ENCODE measurements at regions not wholly inside any gene's neighbourhood (a gene's known extent, or its start where the extent isn't known, plus 50 kb on each side); places are given as distances from the start of the nearest gene placed in this dataset.
"Not testable (repeated sequence)": the region's sequence is repeated elsewhere in the genome, so short reads cannot be mapped to it uniquely, and the experiment has no call there.

GRCh38 chr16:87196661-87197060 lies 120.5 kb downstream of the C16orf95 start:
- no peak for DNase-seq

GRCh38 chr16:87198328-87198832 lies 118.8 kb downstream of the C16orf95 start:
- DNase-seq, result no peak

- DNase-seq, result no peak
These were observed 118.3 kb downstream of the C16orf95 start for GRCh38 chr16:87198881-87199280.

- no peak for DNase-seq
These were observed 117.8 kb downstream of the C16orf95 start for GRCh38 chr16:87199379-87199778.

GRCh38 chr16:87199901-87200300 lies 117.3 kb downstream of the C16orf95 start:
- DNase-seq, result no peak

- no peak for DNase-seq
These were observed 116.6 kb downstream of the C16orf95 start for GRCh38 chr16:87200637-87201036.

GRCh38 chr16:87201052-87201451 lies 116.1 kb downstream of the C16orf95 start:
- DNase-seq, result no peak

- no peak for DNase-seq
These were observed 115.4 kb downstream of the C16orf95 start for GRCh38 chr16:87201790-87202189.

GRCh38 chr16:87202346-87202745 lies 114.8 kb downstream of the C16orf95 start:
- no peak for DNase-seq

- DNase-seq, result peak; percentile 63
These were observed 114.0 kb downstream of the C16orf95 start for GRCh38 chr16:87203060-87203656.

- DNase-seq, result no peak
These were observed 110.3 kb downstream of the C16orf95 start for GRCh38 chr16:87206646-87207451.

GRCh38 chr16:87207509-87207908 lies 109.7 kb downstream of the C16orf95 start:
- DNase-seq, result no peak

GRCh38 chr16:87207965-87208364 lies 109.2 kb downstream of the C16orf95 start:
- DNase-seq, result no peak

- DNase-seq, result not testable (repeated sequence)
These were observed 108.2 kb downstream of the C16orf95 start for GRCh38 chr16:87208968-87209367.

GRCh38 chr16:87209808-87210512 lies 107.2 kb downstream of the C16orf95 start:
- DNase-seq, result no peak

GRCh38 chr16:87210894-87211293 lies 106.3 kb downstream of the C16orf95 start:
- DNase-seq, result no peak

- DNase-seq, result no peak
These were observed 105.2 kb downstream of the C16orf95 start for GRCh38 chr16:87212026-87212425.

GRCh38 chr16:87213536-87213935 lies 103.7 kb downstream of the C16orf95 start:
- no peak for DNase-seq

- DNase-seq, result no peak
These were observed 100.9 kb downstream of the C16orf95 start for GRCh38 chr16:87216148-87216840.

GRCh38 chr16:87216841-87217275 lies 100.3 kb downstream of the C16orf95 start:
- no peak for DNase-seq

GRCh38 chr16:87217802-87218201 lies 99.4 kb downstream of the C16orf95 start:
- DNase-seq, result not testable (repeated sequence)

- DNase-seq, result no peak
These were observed 98.7 kb downstream of the C16orf95 start for GRCh38 chr16:87218281-87219055.
